Daoy (cell line): ENCODE measurements at regions not wholly inside any gene's neighbourhood (a gene's known extent, or its start where the extent isn't known, plus 50 kb on each side); places are given as distances from the start of the nearest gene placed in this dataset.

Experiments
- DNase-seq: peaks from one replicate; pipeline ENCODE4 v3.0.0-alpha.2; 2015; ENCODE audit warnings: low read depth

GRCh38 chr10:132115732-132116131 is 50.0 kb downstream of the JAKMIP3 start:
- DNase-seq, result peak; percentile 30

GRCh38 chr10:132117146-132117545 is 51.4 kb downstream of the JAKMIP3 start:
- DNase-seq, result no peak

GRCh38 chr10:132117636-132118190 is 52.0 kb downstream of the JAKMIP3 start:
- no peak for DNase-seq

- DNase-seq, result no peak
Measured at GRCh38 chr10:132118366-132118765, 52.6 kb downstream of the JAKMIP3 start.

GRCh38 chr10:132120200-132120599 is 54.5 kb downstream of the JAKMIP3 start:
- no peak for DNase-seq

GRCh38 chr10:132120734-132121510 is 55.2 kb downstream of the JAKMIP3 start:
- DNase-seq, result no peak

GRCh38 chr10:132121511-132121830 is 55.7 kb downstream of the JAKMIP3 start:
- no peak for DNase-seq

- no peak for DNase-seq
Measured at GRCh38 chr10:132122097-132122861, 56.5 kb downstream of the JAKMIP3 start.

GRCh38 chr10:132122939-132123445 is 57.2 kb downstream of the JAKMIP3 start:
- DNase-seq, result no peak

GRCh38 chr10:132123606-132124005 is 57.9 kb downstream of the JAKMIP3 start:
- DNase-seq, result no peak

- DNase-seq, result no peak
Measured at GRCh38 chr10:132124201-132124920, 58.6 kb downstream of the JAKMIP3 start.

- DNase-seq, result no peak
Measured at GRCh38 chr10:132129431-132129830, 57.3 kb upstream of the DPYSL4 start.

- no peak for DNase-seq
Measured at GRCh38 chr10:132130286-132131265, 56.2 kb upstream of the DPYSL4 start.

- DNase-seq, result no peak
Measured at GRCh38 chr10:132131581-132132420, 54.9 kb upstream of the DPYSL4 start.

- DNase-seq, result no peak
Measured at GRCh38 chr10:132132421-132132841, 54.3 kb upstream of the DPYSL4 start.

GRCh38 chr10:132133005-132133404 is 53.7 kb upstream of the DPYSL4 start:
- DNase-seq, result no peak

GRCh38 chr10:132133449-132134240 is 53.1 kb upstream of the DPYSL4 start:
- DNase-seq, result no peak

- DNase-seq, result no peak
Measured at GRCh38 chr10:132134241-132135052, 52.3 kb upstream of the DPYSL4 start.
